Stimulated activated naive CD8-positive, alpha-beta T cell treated with anti-CD3 and anti-CD28 coated beads, Interleukin-15, amount 100 ng/mL, for 72 hours (primary cell): ENCODE measurements at regions not wholly inside any gene's neighbourhood (a gene's known extent, or its start where the extent isn't known, plus 50 kb on each side); places are given as distances from the start of the nearest gene placed in this dataset.

ENCODE experiments used
- ATAC-seq: fragments of 150-1000 bp; cut with Tn5 transposase; 2 replicates; pipeline ENCODE4 v1.10.0; 2021; ENCODE audit warnings: mild to moderate bottlenecking, moderate library complexity
- DNase-seq, 2 donors: peaks; one replicate each; pipeline ENCODE4 v3.0.0; 2021 to 2022
- H3K27ac Mint-ChIP-seq, 2 donors: one replicate each; pipeline ENCODE4 v1.8.0; 2022; ENCODE audit warnings: mild to moderate bottlenecking in 2 of 2, mixed read lengths in 2 of 2, moderate library complexity in 2 of 2
- H3K27me3 Mint-ChIP-seq: one replicate; pipeline ENCODE4 v1.8.0; 2022; ENCODE audit warnings: mixed read lengths
- H3K4me1 Mint-ChIP-seq: one replicate; pipeline ENCODE4 v1.8.0; 2022; ENCODE audit warnings: mild to moderate bottlenecking, mixed read lengths
- H3K4me3 Mint-ChIP-seq, 2 donors: one replicate each; pipeline ENCODE4 v1.8.0; 2022; ENCODE audit warnings: mild to moderate bottlenecking in 2 of 2, mixed read lengths in 2 of 2, moderate library complexity in 1 of 2
- H3K9me3 Mint-ChIP-seq, 2 donors: one replicate each; pipeline ENCODE4 v1.8.0; 2022; ENCODE audit warnings: mixed read lengths in 2 of 2

DNA sequence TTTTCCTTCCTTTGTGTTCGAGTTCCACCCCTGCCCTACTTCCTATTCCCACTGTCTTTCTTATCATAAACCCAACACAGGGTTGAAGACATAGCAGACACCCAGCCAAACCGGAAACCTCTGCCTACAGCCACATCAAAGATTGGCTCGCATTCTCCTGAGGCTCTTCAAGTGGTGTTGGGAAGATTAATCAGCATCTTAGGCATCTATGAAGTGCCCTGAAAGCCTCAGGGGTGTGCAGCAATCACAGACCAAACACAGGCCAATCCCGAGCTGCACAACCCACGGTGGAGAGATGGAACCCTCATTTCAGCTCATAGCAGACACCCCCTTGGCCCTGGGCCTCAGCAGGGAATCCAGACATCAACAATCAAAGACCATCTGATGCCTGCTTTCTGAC is 255.9 kb downstream of the XXYLT1 start:
- DNase-seq (no peak), ATAC-seq (peak; percentile 9)
- Mint-ChIP-seq H3K9me3 (no peaks in the 10 kb centered on the region), H3K4me3 (no peak overlapping the region), H3K27me3 (peaks cover 6% of the 10 kb centered on the region), H3K27ac (no peak overlapping the region), H3K4me1 (peaks cover 6% of the 10 kb centered on the region)

DNA sequence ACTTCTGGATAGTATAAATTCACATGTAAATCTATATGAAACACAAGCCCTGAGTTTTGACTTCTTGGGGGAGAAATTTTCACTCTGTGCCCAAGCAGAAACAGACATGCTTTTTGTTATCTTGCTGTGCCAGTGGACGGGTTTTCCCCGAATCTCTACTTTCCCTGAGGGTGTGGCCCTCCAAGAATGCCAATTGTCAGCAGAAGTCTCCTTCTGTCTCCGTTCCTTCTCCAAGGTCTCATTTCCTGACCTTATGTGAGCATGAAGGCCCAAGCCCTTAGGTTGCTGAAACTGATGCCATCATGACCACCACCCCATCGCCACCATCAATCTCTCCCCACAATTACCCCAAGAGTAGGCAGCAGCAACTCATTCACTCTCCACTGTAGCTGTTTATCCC is 253.8 kb downstream of the XXYLT1 start:
- peaks cover 23% of the 10 kb centered on the region for H3K27me3 Mint-ChIP-seq
- DNase-seq = no peak
- H3K4me1 Mint-ChIP-seq = peaks cover 6% of the 10 kb centered on the region
- no peaks in the 10 kb centered on the region for H3K9me3 Mint-ChIP-seq
- no peak overlapping the region for H3K27ac Mint-ChIP-seq
- H3K4me3 Mint-ChIP-seq = no peak overlapping the region
- no peak for ATAC-seq
